Right lung (tissue), 2 donors: ENCODE measurements at regions not wholly inside any gene's neighbourhood (a gene's known extent, or its start where the extent isn't known, plus 50 kb on each side); places are given as distances from the start of the nearest gene placed in this dataset.
"Not testable (repeated sequence)": the region's sequence is repeated elsewhere in the genome, so short reads cannot be mapped to it uniquely, and the experiment has no call there.

Source experiments
- DNase-seq, 2 donors: peaks; one replicate each; pipeline ENCODE4 v3.0.0-alpha.2; 2013

DNA sequence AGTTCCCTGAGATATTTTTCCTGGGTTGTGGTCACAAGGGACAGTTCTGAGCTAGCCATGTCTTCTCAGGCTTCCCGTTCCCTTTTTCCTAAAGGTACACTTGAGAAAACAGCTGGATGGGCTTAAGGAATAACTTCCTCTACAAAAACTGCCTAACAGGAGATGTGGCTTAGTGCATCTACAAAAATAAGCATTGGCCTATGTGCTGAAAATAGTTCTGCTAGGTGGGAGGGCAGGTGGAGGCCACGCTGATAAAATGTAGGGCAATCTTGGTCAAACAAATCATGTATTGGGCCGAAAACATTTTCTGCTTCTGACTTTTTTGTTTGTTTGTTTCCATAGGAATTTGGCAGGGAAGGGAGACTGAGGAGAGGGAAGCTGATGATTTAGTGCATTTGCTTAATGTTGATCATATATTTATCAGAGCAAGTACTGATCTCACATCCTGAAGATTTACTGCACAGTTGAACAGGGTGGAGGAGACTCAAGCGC is 409.4 kb upstream of the FZD8 start:
- no peak for DNase-seq

DNA sequence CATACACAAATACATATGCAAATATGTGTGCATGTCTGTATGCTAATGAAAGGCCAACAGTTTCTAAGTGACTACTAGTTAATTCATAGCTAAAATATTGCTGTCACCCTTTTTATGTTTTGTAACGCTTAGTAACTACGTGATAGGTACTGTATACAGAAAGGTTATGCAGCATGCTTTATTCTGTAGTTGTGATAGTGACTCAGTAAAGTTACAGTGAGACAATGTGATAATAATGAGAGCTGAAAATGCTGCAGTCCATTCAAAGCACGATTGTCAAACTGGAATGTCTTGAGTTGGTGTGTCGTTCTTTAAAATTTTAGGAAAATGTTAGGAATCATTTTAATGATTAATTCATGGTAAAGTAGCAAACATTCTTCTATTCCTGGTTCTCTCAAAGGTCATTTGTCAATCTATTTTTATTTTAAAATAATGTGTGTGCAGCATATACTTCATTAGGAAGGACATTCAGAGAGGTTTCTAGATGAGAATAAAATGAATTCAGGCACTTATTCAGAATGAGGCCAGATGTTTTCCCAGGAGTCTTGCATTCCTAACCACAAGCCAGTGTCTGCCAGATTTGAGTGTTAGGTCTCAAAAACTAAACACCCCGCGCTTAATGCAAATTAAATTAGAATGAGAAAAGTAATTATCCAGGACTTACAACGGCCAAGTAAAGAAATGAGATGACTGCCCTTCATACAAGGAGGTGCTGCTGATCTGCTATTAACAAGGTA is 408.8 kb upstream of the FZD8 start:
- no peak for DNase-seq

DNA sequence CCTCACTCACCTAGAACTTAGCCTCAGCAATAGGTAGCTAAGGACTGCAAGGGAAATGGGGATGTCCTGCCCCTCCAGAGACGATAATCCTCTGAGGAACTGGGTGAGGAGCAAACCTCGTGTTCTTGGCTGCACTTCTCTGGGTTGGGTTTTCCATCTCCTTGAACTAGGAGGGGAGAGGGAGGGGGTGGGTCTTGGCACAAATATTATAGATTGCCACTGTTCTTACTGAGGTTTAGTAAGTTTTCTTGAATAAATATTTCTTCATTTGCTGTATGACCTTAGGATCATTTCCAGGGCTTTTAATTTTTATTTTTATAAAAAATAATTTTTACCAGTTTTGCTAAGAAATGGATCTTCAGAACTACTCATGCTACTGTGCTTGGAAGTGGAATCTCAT is 406.7 kb upstream of the FZD8 start:
- no peak for DNase-seq

- DNase-seq, result no peak
Observed at GRCh38 chr10:36048236-36048635, 406.1 kb upstream of the FZD8 start.

DNA sequence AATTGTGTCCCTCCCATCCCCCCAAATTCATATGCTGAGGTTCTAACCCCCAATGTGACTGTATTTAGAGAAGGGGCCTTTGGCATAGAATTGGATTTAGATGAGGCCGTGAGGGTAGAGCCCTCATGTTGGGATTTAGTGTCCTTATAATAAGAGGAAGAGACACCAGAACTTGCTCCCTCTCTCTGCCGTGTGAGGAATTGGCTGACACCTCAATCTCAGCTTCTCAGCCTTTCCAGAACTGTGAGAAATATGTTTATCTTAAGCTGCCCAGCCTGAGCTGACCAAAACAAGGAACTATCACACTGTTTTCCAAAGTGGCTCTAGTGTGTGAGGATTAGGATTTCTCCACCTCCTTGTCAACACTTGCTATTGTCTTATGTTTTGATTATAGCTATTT is 400.0 kb upstream of the FZD8 start:
- no peak for DNase-seq

DNA sequence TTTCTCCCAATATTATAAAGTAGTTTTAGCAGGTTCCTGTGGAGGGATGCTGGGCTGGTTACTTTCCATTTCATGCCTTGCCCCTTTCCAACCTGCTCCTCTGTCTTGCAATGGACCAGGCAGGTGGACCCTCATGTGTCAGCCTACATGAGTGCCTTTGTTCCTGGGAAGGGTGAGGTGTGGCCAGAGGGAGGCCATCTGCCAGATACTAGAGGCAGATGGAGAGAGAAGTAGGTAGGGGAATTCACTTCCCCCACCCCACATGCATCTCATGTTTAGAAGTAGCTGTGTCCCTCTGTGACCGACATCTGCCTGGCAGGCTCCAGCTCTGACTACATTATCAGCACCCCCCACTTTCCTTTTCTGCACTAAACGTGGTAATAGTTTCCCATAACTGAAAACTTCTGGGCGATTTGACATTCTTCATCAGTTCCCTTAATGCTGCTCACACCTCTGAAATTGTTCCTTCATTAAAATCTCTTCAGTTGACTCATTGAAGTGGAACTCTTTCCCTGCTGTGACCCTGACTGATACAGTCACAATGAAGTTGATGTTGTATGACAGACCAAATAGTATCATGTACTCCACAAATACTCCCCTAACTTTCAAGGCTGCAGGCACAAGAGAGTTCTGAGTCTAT is 396.3 kb upstream of the FZD8 start:
- no peak for DNase-seq

DNA sequence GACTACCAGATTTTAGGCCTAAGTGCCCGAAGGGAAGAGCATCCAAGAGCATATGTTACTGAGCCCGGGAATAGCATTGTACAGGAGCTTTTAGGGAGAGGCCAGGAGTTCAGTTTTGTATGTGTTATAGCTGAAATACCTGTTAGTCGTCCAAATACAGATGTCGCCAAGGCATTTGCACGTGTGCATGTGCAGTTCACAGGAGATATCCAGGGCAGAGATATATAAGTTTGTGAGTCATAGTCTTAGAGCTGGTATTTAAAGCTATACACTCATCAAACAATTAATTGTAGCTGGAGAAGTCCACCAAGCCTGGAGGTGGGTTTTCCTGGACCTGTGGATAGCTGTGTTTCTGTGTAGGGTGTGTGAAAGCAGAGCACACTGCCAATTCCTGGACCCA is 394.0 kb upstream of the FZD8 start:
- no peak for DNase-seq

GRCh38 chr10:36033808-36034207 is 391.7 kb upstream of the FZD8 start:
- no peak for DNase-seq

- DNase-seq, result no peak
Observed at GRCh38 chr10:36030516-36030915, 388.4 kb upstream of the FZD8 start.

- no peak for DNase-seq
Observed at GRCh38 chr10:36026656-36027390, 384.7 kb upstream of the FZD8 start.

GRCh38 chr10:36026081-36026480 is 384.0 kb upstream of the FZD8 start:
- no peak for DNase-seq

DNA sequence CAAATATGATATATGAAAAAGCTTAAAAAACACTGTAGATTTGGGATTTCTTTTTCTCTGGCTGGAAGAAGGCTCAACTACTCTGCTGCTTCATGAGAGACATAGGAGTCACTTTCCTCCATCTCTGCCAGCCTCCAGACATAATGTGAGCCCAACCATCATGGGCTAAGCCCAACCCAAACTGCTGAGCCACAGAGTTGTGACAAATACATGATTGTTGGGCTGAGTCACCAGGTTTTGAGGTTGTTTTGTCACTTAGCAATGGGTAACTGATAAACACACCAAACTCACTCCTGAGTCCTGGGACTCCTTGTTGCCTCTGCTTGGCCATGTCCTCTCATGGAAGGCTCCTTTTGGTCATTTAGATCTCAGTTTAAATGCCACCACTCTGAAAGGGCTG is 381.8 kb upstream of the FZD8 start:
- DNase-seq, result no peak

DNA sequence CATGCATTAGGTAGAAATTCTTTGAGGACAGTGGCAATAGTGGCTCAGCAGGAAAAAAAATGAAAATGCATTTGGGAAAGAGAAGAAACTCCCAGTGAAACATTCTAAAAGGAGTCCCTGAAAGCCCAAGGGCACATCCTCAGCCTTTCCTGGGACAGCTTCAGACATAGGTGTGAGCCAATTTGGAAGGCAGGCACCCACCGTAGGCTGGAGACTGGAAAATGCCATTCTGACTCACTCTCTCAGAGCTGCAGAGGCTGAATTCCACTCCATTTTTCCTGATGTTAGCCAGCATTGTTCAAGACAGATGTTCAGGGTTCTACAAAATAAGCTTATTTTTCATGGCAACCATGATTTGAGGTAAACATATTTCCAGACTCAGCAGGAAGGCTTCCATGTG is 379.0 kb upstream of the FZD8 start:
- DNase-seq, result no peak

- no peak for DNase-seq
Observed at GRCh38 chr10:36019749-36020148, 377.7 kb upstream of the FZD8 start.

DNA sequence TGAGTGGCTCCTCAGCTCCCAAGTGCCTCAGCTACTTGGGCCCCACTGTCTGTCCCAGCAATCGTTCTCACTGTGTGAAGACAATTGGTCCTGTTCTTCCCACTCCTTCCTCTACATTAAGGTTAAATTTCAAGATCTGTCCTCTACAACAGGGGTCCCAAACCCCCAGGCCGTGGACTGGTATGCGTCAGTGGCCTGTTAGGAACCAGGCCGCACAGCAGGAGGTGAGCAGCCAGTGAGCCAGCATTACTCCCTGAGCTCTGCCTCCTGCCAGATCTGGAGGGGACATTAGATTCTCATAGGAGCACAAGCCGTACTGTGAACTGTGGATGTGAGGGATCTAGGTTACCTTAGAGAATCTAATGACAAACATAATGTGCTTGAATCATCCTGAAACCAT is 376.9 kb upstream of the FZD8 start:
- DNase-seq, result no peak

GRCh38 chr10:36017137-36017536 is 375.0 kb upstream of the FZD8 start:
- DNase-seq, result no peak

DNA sequence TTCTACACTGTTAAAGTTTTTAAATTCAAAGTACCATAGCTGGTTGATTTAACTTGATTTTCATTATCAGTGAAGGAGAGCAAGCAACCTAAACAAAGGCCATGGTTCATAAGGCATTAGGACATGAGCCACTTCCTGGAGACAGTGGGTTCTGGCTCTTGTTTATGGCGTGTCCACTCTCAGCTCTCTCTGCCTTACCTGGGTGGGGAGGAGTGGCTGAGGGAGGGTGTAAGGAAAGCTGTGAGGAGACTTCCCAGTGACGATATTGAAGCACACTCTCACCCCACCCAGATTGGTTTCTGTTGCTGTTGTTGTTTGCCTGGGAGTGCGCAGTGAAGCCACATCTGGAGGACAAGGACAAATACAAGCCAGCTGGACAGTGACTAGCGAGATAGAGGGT is 365.3 kb upstream of the FZD8 start:
- no peak for DNase-seq

DNA sequence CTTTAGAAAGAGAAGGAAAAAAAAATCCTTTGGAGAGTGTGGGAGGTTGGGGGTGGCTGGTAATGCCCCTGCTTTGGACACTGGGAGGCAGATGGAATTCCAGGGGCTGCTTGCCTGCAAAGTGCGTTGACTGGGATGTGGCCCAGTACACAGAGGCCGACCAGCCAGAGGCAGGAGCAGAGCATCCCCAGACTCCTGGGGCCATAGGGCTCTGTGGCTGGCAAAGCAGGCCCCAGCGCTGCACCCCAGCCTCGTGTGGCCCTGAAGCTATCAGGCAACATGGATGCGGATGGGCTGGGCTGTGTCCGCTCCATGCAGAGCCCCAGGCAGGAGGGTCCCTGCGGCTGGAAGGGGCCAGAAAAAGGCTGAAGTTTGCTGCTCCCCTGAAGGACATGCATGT is 361.6 kb upstream of the FZD8 start:
- DNase-seq, result no peak

DNA sequence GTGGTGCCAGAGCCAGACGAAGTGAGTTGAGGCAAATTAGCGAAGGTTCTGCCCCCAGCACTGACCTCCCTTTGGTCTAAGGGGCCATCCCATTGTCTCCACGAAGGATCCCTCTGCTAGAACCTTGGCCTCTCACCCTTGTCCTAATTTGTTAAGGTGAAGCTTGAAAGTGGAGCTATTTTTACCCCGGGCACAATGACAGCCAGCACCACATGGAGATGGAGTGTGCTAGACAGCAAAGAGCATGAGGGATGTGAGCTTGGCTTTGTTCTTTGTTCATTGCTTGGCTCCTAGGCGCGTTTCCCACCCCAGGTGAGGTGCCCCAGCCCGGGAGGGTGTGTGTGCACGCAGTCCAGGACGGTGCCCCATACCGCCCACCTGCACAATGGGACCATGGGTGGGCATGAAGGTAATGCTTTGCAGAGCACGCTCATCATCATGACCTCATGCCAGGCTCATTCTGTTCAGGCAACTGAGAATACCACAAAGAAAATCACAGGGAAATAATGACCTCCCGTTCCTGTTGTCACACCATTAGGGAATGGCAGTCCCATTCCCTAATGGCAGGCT is 361.0 kb upstream of the FZD8 start:
- no peak for DNase-seq

- DNase-seq, result no peak
Observed at GRCh38 chr10:36002445-36002844, 360.3 kb upstream of the FZD8 start.

- not testable (repeated sequence) for DNase-seq
Observed at GRCh38 chr10:36000754-36001153, 358.7 kb upstream of the FZD8 start.

DNA sequence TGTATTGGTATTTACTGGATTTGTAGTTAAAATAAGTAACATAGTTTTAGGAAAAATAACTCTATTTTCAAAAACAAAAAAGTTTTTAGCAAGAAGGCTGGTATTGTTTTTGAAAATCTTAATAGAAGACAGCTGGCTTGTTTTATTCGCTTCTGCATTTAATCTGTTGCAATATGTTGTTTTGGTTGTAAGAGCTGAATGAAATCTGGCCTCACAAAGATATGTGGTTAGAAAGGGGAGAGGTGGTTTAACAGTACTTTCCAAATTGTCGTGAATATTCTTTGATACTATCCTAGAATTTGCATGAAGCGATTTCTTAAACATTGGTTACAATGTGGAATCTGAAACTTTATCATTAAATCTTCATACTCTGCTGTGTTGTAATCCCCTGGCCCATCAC is 355.9 kb upstream of the FZD8 start:
- DNase-seq, result no peak

DNA sequence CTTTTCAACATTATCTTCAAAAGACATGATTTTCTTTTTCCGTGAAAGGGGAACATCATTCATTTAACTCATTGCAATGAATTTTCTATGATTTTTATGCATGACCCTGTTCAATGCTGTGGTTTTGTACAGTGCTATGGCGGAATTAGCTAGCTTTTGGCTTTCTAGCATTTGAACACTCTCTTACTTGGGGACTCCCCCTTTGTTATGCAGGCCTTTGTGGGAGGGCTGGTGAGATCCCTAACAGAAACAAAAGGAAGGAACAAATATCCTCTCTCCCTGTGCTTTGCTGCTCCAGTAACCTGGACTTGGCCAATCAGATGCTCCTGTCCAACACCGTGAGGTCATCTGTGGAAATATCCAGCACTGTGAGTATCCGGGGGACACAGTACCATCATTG is 353.4 kb upstream of the FZD8 start:
- DNase-seq, result no peak
